Peyer's patch (tissue), 4 donors: ENCODE measurements at regions not wholly inside any gene's neighbourhood (a gene's known extent, or its start where the extent isn't known, plus 50 kb on each side); places are given as distances from the start of the nearest gene placed in this dataset.

ENCODE experiments used
- DNase-seq, 3 donors: peaks; one replicate each; pipeline ENCODE4 v3.0.0-alpha.2; 2017 to 2019
- H3K27ac ChIP-seq, 4 donors: fragments of 200-600 bp; sonication (generic); one replicate each; pipeline ENCODE4 v1.5.1; 2016 to 2019
- H3K27me3 ChIP-seq, 2 donors: fragments of 200-600 bp; sonication (generic); one replicate each; pipeline ENCODE4 v1.5.1; 2019
- H3K36me3 ChIP-seq, 3 donors: fragments of 200-600 bp; sonication (generic); one replicate each; pipeline ENCODE4 v1.5.1; 2016 to 2019
- H3K4me1 ChIP-seq, 4 donors: fragments of 200-600 bp; sonication (generic); one replicate each; pipeline ENCODE4 v1.5.1; 2016 to 2019
- H3K4me3 ChIP-seq, 4 donors: fragments of 200-600 bp; sonication (generic); 1 replicate in 3 of 4; 2 replicates in 1 of 4; pipeline ENCODE4 v1.5.1; 2016 to 2019; ENCODE audit warnings: mild to moderate bottlenecking in 1 of 4
- H3K9me3 ChIP-seq, 4 donors: fragments of 200-600 bp; sonication (generic); one replicate each; pipeline ENCODE4 v1.5.1; 2016 to 2019; ENCODE audit warnings: mild to moderate bottlenecking in 1 of 4
- POLR2A ChIP-seq, 2 donors: fragments of 450-650 bp; IDR thresholded peaks; one replicate each; pipeline ENCODE4 v1.5.1; 2017; ENCODE audit warnings: antibody characterized with exemption in 2 of 2, mild to moderate bottlenecking in 2 of 2, moderate library complexity in 2 of 2
- TF ChIP-seq, protein P1 (sequence below), 6 experiments: fragments of 450-650 bp in 4 of 6; fragments of 200-600 bp in 2 of 6; sonication (generic) in 1 of 6; IDR thresholded peaks; one replicate each; pipeline ENCODE4 v1.5.1; 2017 to 2019; ENCODE audit warnings: antibody characterized with exemption in 6 of 6, mild to moderate bottlenecking in 3 of 6, moderate library complexity in 1 of 6

DNA sequence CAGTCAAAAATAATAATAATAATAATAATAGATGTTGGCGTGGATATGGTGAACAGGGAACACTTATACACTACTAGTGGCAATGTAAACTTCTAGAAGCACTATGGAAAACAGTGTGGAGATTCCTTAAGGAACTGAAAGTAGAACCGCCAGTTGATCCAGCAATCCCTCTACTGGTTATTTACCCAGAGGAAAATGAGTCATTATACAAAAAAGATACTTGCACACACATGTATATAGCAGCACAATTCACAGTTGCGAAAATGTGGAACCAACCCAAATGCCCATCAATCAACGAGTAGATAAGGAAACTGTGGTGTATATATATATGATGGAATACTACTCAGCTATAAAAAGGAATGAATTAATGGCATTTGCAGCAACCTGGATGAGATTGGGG, 176.0 kb downstream of the PLPP3 start:
- no peak overlapping the region for H3K4me3 ChIP-seq
- H3K9me3 ChIP-seq: no peaks in the 10 kb centered on the region
- H3K36me3 ChIP-seq: no peaks in the 10 kb centered on the region
- H3K4me1 ChIP-seq: peaks cover 0 to under 1% (median 0%) of the 10 kb centered on the region in 4 donors
- TF ChIP-seq, protein P1, sequence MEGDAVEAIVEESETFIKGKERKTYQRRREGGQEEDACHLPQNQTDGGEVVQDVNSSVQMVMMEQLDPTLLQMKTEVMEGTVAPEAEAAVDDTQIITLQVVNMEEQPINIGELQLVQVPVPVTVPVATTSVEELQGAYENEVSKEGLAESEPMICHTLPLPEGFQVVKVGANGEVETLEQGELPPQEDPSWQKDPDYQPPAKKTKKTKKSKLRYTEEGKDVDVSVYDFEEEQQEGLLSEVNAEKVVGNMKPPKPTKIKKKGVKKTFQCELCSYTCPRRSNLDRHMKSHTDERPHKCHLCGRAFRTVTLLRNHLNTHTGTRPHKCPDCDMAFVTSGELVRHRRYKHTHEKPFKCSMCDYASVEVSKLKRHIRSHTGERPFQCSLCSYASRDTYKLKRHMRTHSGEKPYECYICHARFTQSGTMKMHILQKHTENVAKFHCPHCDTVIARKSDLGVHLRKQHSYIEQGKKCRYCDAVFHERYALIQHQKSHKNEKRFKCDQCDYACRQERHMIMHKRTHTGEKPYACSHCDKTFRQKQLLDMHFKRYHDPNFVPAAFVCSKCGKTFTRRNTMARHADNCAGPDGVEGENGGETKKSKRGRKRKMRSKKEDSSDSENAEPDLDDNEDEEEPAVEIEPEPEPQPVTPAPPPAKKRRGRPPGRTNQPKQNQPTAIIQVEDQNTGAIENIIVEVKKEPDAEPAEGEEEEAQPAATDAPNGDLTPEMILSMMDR (IDR thresholded peaks at IDR 0.05): no peak
- no peak for TF ChIP-seq POLR2A (IDR thresholded peaks at IDR 0.05)
- DNase-seq: no peak
- no peaks in the 10 kb centered on the region for H3K27me3 ChIP-seq
- H3K27ac ChIP-seq: no peak overlapping the region

DNA sequence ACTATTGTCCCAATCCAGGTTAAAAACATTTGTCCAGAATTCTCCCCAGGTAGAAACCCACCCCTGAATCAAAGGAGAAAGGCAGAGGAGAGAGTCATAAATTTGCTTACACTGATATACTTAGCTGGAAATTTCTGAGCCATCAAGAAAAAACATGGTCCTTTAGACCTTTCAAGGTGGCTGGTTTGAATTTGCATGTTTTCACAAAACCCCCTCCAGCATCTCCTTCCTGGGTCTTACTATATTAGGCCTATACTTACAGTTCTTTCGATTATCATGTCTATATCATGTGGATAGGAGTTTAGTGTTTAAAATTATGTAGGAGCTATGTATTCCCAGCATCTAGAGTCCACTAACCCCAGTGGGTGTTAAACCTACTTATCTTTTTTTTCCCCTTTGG, 178.2 kb downstream of the PLPP3 start:
- Histone ChIP-seq H3K4me3 (no peak overlapping the region), H3K36me3 (no peaks in the 10 kb centered on the region), H3K27ac (no peak overlapping the region), H3K27me3 (no peaks in the 10 kb centered on the region), H3K4me1 (peaks cover 0 to 5% (median 0%) of the 10 kb centered on the region in 4 donors), H3K9me3 (no peaks in the 10 kb centered on the region)
- no peak for TF ChIP-seq POLR2A (IDR thresholded peaks at IDR 0.05)
- TF ChIP-seq, protein P1 (IDR thresholded peaks at IDR 0.05): no peak
- no peak for DNase-seq

DNA sequence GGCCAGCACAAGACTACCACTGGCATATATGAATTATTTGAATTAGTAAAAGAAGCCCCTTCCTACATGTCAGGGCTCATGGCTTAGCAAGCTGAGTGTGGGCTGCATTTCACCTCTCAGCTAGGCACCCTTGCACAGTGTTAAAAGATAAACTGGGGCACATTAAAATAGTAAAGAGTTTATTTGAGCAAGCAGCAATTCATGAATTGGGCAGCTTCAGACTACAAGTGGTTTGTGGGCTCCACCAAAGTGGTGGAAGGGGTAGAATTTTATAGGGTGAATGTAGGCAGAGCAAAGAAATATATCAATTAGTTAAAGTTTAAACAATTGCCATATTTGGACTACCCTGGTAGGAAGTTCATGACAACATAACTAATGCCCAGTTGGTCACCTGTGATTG, 178.8 kb downstream of the PLPP3 start:
- no peak overlapping the region for H3K4me3 ChIP-seq
- H3K27me3 ChIP-seq: no peaks in the 10 kb centered on the region
- H3K9me3 ChIP-seq: no peaks in the 10 kb centered on the region
- H3K36me3 ChIP-seq: no peaks in the 10 kb centered on the region
- no peak for TF ChIP-seq POLR2A (IDR thresholded peaks at IDR 0.05)
- TF ChIP-seq, protein P1 (IDR thresholded peaks at IDR 0.05): no peak
- DNase-seq: no peak
- peaks cover 0 to 5% (median 0%) of the 10 kb centered on the region in 4 donors for H3K4me1 ChIP-seq
- no peak overlapping the region for H3K27ac ChIP-seq

GRCh38 chr1:56399795-56400194, 179.6 kb downstream of the PLPP3 start:
- H3K4me1 ChIP-seq: peaks cover 0 to 5% (median 0%) of the 10 kb centered on the region in 4 donors
- H3K27ac ChIP-seq: no peak overlapping the region
- no peaks in the 10 kb centered on the region for H3K27me3 ChIP-seq
- H3K4me3 ChIP-seq: no peak overlapping the region
- DNase-seq: no peak
- TF ChIP-seq POLR2A (IDR thresholded peaks at IDR 0.05): no peak
- TF ChIP-seq, protein P1 (IDR thresholded peaks at IDR 0.05): no peak
- no peaks in the 10 kb centered on the region for H3K9me3 ChIP-seq
- H3K36me3 ChIP-seq: no peaks in the 10 kb centered on the region

DNA sequence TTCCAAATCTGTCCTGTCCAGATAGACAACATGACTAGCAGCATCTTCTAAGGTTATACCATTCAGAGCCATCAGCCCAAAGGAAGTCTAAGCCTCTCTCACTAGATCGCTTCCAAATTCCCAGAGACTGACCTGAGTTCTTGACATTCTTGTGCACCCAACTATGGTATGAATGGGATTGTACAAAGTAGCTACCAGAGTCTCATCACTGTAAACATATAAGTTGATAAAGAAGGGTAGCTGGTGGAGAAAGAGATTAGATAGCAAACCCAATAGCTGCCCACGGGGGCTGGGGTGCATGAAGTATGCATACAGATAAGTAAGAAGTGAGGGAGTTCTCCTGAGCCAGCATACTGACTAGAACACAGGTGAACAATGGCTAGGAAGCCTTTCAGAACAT, 180.0 kb downstream of the PLPP3 start:
- H3K9me3 ChIP-seq: no peaks in the 10 kb centered on the region
- TF ChIP-seq, protein P1 (IDR thresholded peaks at IDR 0.05): no peak
- no peak for TF ChIP-seq POLR2A (IDR thresholded peaks at IDR 0.05)
- DNase-seq: no peak
- no peak overlapping the region for H3K4me3 ChIP-seq
- H3K27me3 ChIP-seq: no peaks in the 10 kb centered on the region
- H3K27ac ChIP-seq: no peak overlapping the region
- H3K4me1 ChIP-seq: peaks cover 0 to 5% (median 0%) of the 10 kb centered on the region in 4 donors
- no peaks in the 10 kb centered on the region for H3K36me3 ChIP-seq

GRCh38 chr1:56397811-56398231, 181.5 kb downstream of the PLPP3 start:
- no peak for TF ChIP-seq POLR2A (IDR thresholded peaks at IDR 0.05)
- TF ChIP-seq, protein P1 (IDR thresholded peaks at IDR 0.05): no peak
- Histone ChIP-seq H3K27ac (no peak overlapping the region), H3K27me3 (no peaks in the 10 kb centered on the region), H3K4me3 (no peak overlapping the region), H3K36me3 (no peaks in the 10 kb centered on the region), H3K4me1 (peaks cover 0 to 5% (median 0%) of the 10 kb centered on the region in 4 donors), H3K9me3 (no peaks in the 10 kb centered on the region)
- DNase-seq: no peak
